Ishikawa (cell line): ENCODE measurements at regions not wholly inside any gene's neighbourhood (a gene's known extent, or its start where the extent isn't known, plus 50 kb on each side); places are given as distances from the start of the nearest gene placed in this dataset.

Experiments used
- CEBPB ChIP-seq: IDR thresholded peaks from 2 replicates; pipeline ENCODE4 v1.6.1; 2012
- CREB1 ChIP-seq: IDR thresholded peaks from 2 replicates; pipeline ENCODE4 v1.6.1; 2012; ENCODE audit warnings: low read depth
- EGR1 ChIP-seq: IDR thresholded peaks from 2 replicates; pipeline ENCODE4 v1.6.1; 2012
- EP300 ChIP-seq: IDR thresholded peaks from 2 replicates; pipeline ENCODE4 v1.6.1; 2012; ENCODE audit warnings: borderline replicate concordance
- FOXM1 ChIP-seq: IDR thresholded peaks from 2 replicates; pipeline ENCODE4 v1.6.1; 2012; ENCODE audit warnings: low read depth, borderline replicate concordance
- NFIC ChIP-seq: IDR thresholded peaks from 2 replicates; pipeline ENCODE4 v1.6.1; 2012
- RAD21 ChIP-seq: IDR thresholded peaks from 2 replicates; pipeline ENCODE4 v1.6.1; 2012; ENCODE audit warnings: low read depth
- REST ChIP-seq: IDR thresholded peaks from 2 replicates; pipeline ENCODE4 v1.6.1; 2012; ENCODE audit warnings: low read depth, mild to moderate bottlenecking
- TAF1 ChIP-seq: IDR thresholded peaks from 2 replicates; pipeline ENCODE4 v1.6.1; 2012; ENCODE audit warnings: low read depth, mild to moderate bottlenecking
- TCF12 ChIP-seq: IDR thresholded peaks from 2 replicates; pipeline ENCODE4 v1.6.1; 2012; ENCODE audit warnings: low read depth
- TEAD4 ChIP-seq: IDR thresholded peaks from 2 replicates; pipeline ENCODE4 v1.6.1; 2012
- YY1 ChIP-seq: IDR thresholded peaks from 2 replicates; pipeline ENCODE4 v1.6.1; 2012; ENCODE audit warnings: low read depth
- ZBTB7A ChIP-seq: IDR thresholded peaks from 2 replicates; pipeline ENCODE4 v1.6.1; 2012; ENCODE audit warnings: low read depth
- TF ChIP-seq, protein P1 (sequence below): IDR thresholded peaks from 2 replicates; pipeline ENCODE4 v1.6.1; 2012
- TF ChIP-seq, protein P2 (sequence below): IDR thresholded peaks from 2 replicates; pipeline ENCODE4 v1.6.1; 2012

DNA sequence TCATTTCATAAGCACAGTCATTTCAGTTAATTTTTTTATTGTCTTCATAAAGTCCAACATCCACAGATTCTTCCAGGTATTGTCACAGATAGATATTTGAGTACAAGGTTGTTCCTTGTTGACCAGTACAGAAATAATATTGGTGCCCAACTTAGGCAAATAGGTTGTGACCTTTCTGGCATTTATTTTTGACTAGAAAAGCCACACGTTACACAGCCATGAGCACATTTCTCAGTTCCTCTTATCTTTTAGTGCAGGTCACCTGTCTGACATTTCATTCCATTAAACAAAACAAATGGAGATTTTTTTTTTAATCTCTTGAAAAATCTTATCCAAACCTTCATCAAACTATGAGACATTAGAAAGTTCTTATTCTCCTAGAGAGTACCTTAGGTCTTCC is 428.8 kb downstream of the ZNF521 start:
- no peak for TF ChIP-seq TEAD4
- TF ChIP-seq, protein P1, sequence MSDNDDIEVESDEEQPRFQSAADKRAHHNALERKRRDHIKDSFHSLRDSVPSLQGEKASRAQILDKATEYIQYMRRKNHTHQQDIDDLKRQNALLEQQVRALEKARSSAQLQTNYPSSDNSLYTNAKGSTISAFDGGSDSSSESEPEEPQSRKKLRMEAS: no peak
- no peak for TF ChIP-seq EP300
- TF ChIP-seq NFIC: no peak
- TF ChIP-seq EGR1: no peak
- TF ChIP-seq CREB1: no peak
- TF ChIP-seq, protein P2, sequence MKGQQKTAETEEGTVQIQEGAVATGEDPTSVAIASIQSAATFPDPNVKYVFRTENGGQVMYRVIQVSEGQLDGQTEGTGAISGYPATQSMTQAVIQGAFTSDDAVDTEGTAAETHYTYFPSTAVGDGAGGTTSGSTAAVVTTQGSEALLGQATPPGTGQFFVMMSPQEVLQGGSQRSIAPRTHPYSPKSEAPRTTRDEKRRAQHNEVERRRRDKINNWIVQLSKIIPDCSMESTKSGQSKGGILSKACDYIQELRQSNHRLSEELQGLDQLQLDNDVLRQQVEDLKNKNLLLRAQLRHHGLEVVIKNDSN: no peak
- no peak for TF ChIP-seq TCF12
- TF ChIP-seq REST: no peak
- no peak for TF ChIP-seq YY1

DNA sequence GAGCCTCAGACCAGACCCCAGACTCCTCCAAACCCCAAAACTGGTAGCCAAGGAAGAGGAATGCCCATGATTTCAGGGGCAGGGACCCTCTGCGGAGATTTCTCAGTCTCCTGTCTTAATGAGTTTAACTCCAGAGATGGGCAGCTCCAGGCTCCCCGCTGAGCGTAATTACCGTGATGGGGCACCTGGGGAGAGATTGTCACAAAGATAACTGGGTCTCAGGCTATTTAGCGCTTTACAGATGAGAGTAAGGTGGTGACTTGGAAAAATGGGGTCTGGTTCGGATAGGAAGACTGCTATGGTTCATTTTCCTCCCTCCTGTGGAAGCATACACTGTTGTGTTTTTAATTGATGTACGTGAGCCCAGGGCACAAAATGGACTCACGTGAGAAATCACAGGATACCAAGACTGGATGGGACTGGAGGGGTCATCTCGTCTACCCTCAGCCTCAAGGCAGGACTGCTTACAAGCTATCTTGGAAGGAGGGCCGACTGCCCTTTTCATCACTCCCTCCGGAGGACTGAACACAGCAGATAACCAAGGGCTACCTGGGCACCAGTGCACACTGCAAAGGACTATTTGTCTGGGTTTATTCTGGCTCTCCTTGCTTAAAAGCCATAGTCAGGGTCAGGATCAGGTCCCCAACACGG is 427.8 kb downstream of the ZNF521 start:
- TF ChIP-seq CREB1 (no peak), NFIC (no peak)

DNA sequence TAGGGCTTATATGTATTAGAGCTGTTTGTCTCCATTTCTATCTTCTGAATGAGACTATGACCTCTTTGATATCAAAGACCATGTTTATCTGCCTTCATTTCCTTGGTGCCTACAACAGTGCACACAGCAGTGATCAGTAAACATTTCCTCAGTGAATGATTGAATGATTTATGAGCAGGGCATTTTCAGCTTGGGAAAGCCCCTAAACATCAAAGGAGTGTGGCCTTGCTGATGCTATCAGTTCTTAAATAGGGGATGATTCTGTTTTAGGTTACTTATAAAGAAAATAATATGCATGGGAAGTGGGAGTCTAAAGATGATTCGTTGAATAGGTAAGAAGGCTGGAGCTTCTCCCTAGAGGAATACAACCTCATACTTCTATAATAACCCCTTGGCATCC is 425.3 kb downstream of the ZNF521 start:
- no peak for TF ChIP-seq REST
- TF ChIP-seq CREB1: no peak
- TF ChIP-seq YY1: no peak
- no peak for TF ChIP-seq TCF12
- TF ChIP-seq EGR1: no peak
- TF ChIP-seq TAF1: no peak
- no peak for TF ChIP-seq CEBPB
- no peak for TF ChIP-seq TEAD4
- TF ChIP-seq, protein P2: no peak
- TF ChIP-seq ZBTB7A: no peak

GRCh38 chr18:24928301-24928878 is 423.6 kb downstream of the ZNF521 start:
- no peak for TF ChIP-seq TAF1
- TF ChIP-seq CEBPB: no peak
- no peak for TF ChIP-seq RAD21

- TF ChIP-seq ZBTB7A: no peak
- no peak for TF ChIP-seq TAF1
- TF ChIP-seq TCF12: no peak
- TF ChIP-seq, protein P1: no peak
- no peak for TF ChIP-seq EGR1
- TF ChIP-seq EP300: no peak
- no peak for TF ChIP-seq RAD21
- no peak for TF ChIP-seq TEAD4
- no peak for TF ChIP-seq CEBPB
- TF ChIP-seq YY1: no peak
- TF ChIP-seq CREB1: no peak
- TF ChIP-seq, protein P2: no peak
- TF ChIP-seq REST: no peak
- TF ChIP-seq FOXM1: no peak
- TF ChIP-seq NFIC: no peak
Observed at GRCh38 chr18:24930478-24930877, 421.5 kb downstream of the ZNF521 start.
